Stomach (tissue), 4 donors: ENCODE measurements at regions not wholly inside any gene's neighbourhood (a gene's known extent, or its start where the extent isn't known, plus 50 kb on each side); places are given as distances from the start of the nearest gene placed in this dataset.

Source experiments
- CTCF ChIP-seq, 7 experiments: fragments of 450-650 bp in 4 of 7; fragments of 200-600 bp in 3 of 7; sonication (generic) in 3 of 7; IDR thresholded peaks; one replicate each; pipeline ENCODE4 v1.5.1; 2016 to 2019; ENCODE audit warnings: antibody characterized with exemption in 7 of 7, control low read depth in 2 of 7, mild to moderate bottlenecking in 1 of 7
- EP300 ChIP-seq: sonication (generic); formaldehyde crosslinking; IDR thresholded peaks from one replicate; pipeline ENCODE4 v1.6.1; 2017; ENCODE audit warnings: antibody characterized with exemption
- POLR2A ChIP-seq, 4 donors: fragments of 450-650 bp; IDR thresholded peaks; one replicate each; pipeline ENCODE4 v1.6.1; 2016; ENCODE audit warnings: antibody characterized with exemption in 4 of 4, control low read depth in 2 of 4, mild to moderate bottlenecking in 1 of 4, moderate library complexity in 1 of 4
- POLR2AphosphoS5 ChIP-seq, 3 donors: sonication (generic); formaldehyde crosslinking; IDR thresholded peaks; one replicate each; pipeline ENCODE4 v1.6.1; 2016; ENCODE audit warnings: antibody characterized with exemption in 3 of 3

GRCh38 chr10:111515264-111515663, 438.4 kb downstream of the ADRA2A start:
- no peak for TF ChIP-seq CTCF (IDR thresholded peaks at IDR 0.05)
- TF ChIP-seq POLR2A (IDR thresholded peaks at IDR 0.05): no peak
- no peak for TF ChIP-seq EP300
- no peak for TF ChIP-seq POLR2AphosphoS5 (IDR thresholded peaks at IDR 0.05)
